Neural cell (in vitro differentiated cells): ENCODE measurements at regions not wholly inside any gene's neighbourhood (a gene's known extent, or its start where the extent isn't known, plus 50 kb on each side); places are given as distances from the start of the nearest gene placed in this dataset.

ENCODE experiments used
- H2AFZ ChIP-seq: fragments of 200-600, 300-800 bp; sonication (generic), shearing (Covaris generic); 2 replicates; pipeline ENCODE4 v1.6.0; 2014; ENCODE audit warnings: low read depth, mild to moderate bottlenecking, antibody characterized with exemption, low read length, moderate library complexity
- H3F3A ChIP-seq: fragments of 200-600 bp; shearing (Covaris generic); 2 replicates; pipeline ENCODE4 v1.6.1; 2016; ENCODE audit warnings: mild to moderate bottlenecking, moderate library complexity, mixed read lengths, antibody characterized with exemption, low read length; ENCODE audit not compliant: insufficient read depth, poor library complexity, severe bottlenecking
- H3K27ac ChIP-seq: fragments of 200-600, 300-800 bp; sonication (generic), shearing (Covaris generic); 2 replicates; pipeline ENCODE4 v1.5.1; 2014; ENCODE audit warnings: mild to moderate bottlenecking, low read length, moderate library complexity
- H3K27me3 ChIP-seq: fragments of 300-800, 200-600 bp; sonication (generic), shearing (Covaris generic); 2 replicates; pipeline ENCODE4 v1.6.0; 2014; ENCODE audit warnings: mild to moderate bottlenecking, low read depth, low read length, moderate library complexity; ENCODE audit not compliant: insufficient read depth
- H3K36me3 ChIP-seq: fragments of 300-800, 200-600 bp; sonication (generic), shearing (Covaris generic); 2 replicates; pipeline ENCODE4 v1.5.1; 2014; ENCODE audit warnings: mild to moderate bottlenecking, antibody characterized with exemption, low read length, moderate library complexity; ENCODE audit not compliant: insufficient read depth
- H3K4me2 ChIP-seq: fragments of 300-800, 200-600 bp; sonication (generic), shearing (Covaris generic); 2 replicates; pipeline ENCODE4 v1.6.0; 2014; ENCODE audit warnings: mild to moderate bottlenecking, low read length
- H3K4me3 ChIP-seq: fragments of 300-800, 200-600 bp; sonication (generic), shearing (Covaris generic); 2 replicates; pipeline ENCODE4 v1.5.1; 2014; ENCODE audit warnings: mild to moderate bottlenecking, low read length, moderate library complexity
- H3K79me2 ChIP-seq: fragments of 200-600 bp; shearing (Covaris generic); replicated peaks from 2 replicates; pipeline ENCODE4 v1.6.0; 2014; ENCODE audit warnings: mild to moderate bottlenecking, low read length, moderate library complexity; ENCODE audit not compliant: insufficient read depth
- H3K9ac ChIP-seq: fragments of 300-800, 200-600 bp; sonication (generic), shearing (Covaris generic); 2 replicates; pipeline ENCODE4 v1.6.1; 2016; ENCODE audit warnings: mild to moderate bottlenecking, low read length, mixed read lengths
- H3K9me2 ChIP-seq: fragments of 200-600 bp; shearing (Covaris generic); 2 replicates; pipeline ENCODE4 v1.6.1; 2016; ENCODE audit warnings: mild to moderate bottlenecking, low read length, mixed read lengths; ENCODE audit not compliant: insufficient read depth
- H3K9me3 ChIP-seq: fragments of 200-600, 300-800 bp; sonication (generic), shearing (Covaris generic); 2 replicates; pipeline ENCODE4 v1.6.1; 2016; ENCODE audit warnings: mild to moderate bottlenecking, mixed run types, low read length, moderate library complexity, mixed read lengths
- H4K20me1 ChIP-seq: fragments of 200-600 bp; shearing (Covaris generic); 2 replicates; pipeline ENCODE4 v1.6.1; 2016; ENCODE audit warnings: mild to moderate bottlenecking, mixed run types; ENCODE audit not compliant: insufficient read depth
- EP300 ChIP-seq: fragments of 450-650 bp; conservative IDR thresholded peaks from 2 replicates; pipeline ENCODE4 v1.6.1; 2014; ENCODE audit warnings: antibody characterized with exemption, mild to moderate bottlenecking, moderate library complexity; ENCODE audit not compliant: poor library complexity, severe bottlenecking
- EZH2 ChIP-seq: fragments of 200-600, 300-800 bp; shearing (Covaris generic), sonication (generic); IDR thresholded peaks from 2 replicates; pipeline ENCODE4 v1.6.1; 2014; ENCODE audit warnings: antibody characterized with exemption, low read length, borderline replicate concordance, mild to moderate bottlenecking; ENCODE audit not compliant: insufficient read depth, poor library complexity, severe bottlenecking
- MXI1 ChIP-seq: fragments of 450-650 bp; conservative IDR thresholded peaks from 2 replicates; pipeline ENCODE4 v1.6.1; 2014; ENCODE audit warnings: antibody characterized with exemption, mild to moderate bottlenecking; ENCODE audit not compliant: poor library complexity, severe bottlenecking
- POLR2AphosphoS5 ChIP-seq: IDR thresholded peaks from 2 replicates; pipeline ENCODE4 v1.6.1; 2012
- RAD21 ChIP-seq: fragments of 450-650 bp; conservative IDR thresholded peaks from 2 replicates; pipeline ENCODE4 v1.6.1; 2014; ENCODE audit warnings: antibody characterized with exemption, mild to moderate bottlenecking, moderate library complexity
- SMC3 ChIP-seq: fragments of 450-650 bp; conservative IDR thresholded peaks from 2 replicates; pipeline ENCODE4 v1.6.1; 2014; ENCODE audit warnings: antibody characterized with exemption, mild to moderate bottlenecking, moderate library complexity; ENCODE audit not compliant: poor library complexity
- TAF1 ChIP-seq: IDR thresholded peaks from 2 replicates; pipeline ENCODE4 v1.6.1; 2012; ENCODE audit warnings: low read depth
- TF ChIP-seq, protein P1 (sequence below): IDR thresholded peaks from 2 replicates; pipeline ENCODE4 v1.6.1; 2012; ENCODE audit warnings: borderline replicate concordance
- TF ChIP-seq, protein P2 (sequence below): fragments of 450-650 bp; IDR thresholded peaks from 2 replicates; pipeline ENCODE4 v1.5.1; 2014; ENCODE audit warnings: antibody characterized with exemption, mild to moderate bottlenecking, moderate library complexity; ENCODE audit not compliant: poor library complexity, severe bottlenecking

DNA sequence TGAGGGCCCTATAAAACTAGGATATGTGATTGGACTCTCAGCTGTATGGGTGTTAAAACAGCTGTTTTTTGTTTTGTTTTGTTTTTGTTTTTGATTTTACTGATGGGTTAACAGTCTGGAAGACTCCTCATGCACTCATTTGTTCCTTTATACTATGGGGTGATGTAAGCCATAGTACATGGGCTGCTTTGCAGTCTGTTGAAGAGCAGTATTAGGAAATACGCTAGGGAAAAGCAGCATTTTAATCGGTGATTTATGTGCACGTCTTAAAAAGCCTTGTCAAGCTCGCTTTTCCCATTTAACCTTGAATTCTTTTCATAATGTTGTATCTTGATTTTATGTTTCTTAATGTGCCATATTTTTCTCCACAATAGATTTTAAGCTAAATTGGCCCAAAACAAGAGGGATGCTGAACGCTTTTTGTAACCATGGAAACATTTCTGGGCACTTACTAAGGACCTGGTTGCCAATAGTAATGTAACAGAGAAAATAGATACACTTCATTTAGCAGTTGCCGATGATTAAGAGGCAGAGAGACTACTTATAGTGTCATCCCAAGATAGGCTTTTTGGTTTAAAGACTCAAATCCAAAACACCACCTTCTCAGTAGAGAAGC is 244.0 kb downstream of the SNAPC1 start:
- Histone ChIP-seq H3K4me3 (peak overlapping the region; percentile 27), H4K20me1 (no peaks in the 10 kb centered on the region), H3K4me2 (peak overlapping the region; percentile 32), H3K9me3 (no peaks in the 10 kb centered on the region), H3K79me2 (no peaks in the 10 kb centered on the region), H3K36me3 (no peaks in the 10 kb centered on the region), H3K9ac (peak overlapping the region; percentile 26), H3K9me2 (no peaks in the 10 kb centered on the region), H3K27ac (peak overlapping the region; percentile 76), H3F3A (no peaks in the 10 kb centered on the region), H3K27me3 (no peaks in the 10 kb centered on the region), H2AFZ (no peak overlapping the region)
- no peak for TF ChIP-seq SMC3
- peak; percentile 40 for TF ChIP-seq EP300
- TF ChIP-seq, protein P1, sequence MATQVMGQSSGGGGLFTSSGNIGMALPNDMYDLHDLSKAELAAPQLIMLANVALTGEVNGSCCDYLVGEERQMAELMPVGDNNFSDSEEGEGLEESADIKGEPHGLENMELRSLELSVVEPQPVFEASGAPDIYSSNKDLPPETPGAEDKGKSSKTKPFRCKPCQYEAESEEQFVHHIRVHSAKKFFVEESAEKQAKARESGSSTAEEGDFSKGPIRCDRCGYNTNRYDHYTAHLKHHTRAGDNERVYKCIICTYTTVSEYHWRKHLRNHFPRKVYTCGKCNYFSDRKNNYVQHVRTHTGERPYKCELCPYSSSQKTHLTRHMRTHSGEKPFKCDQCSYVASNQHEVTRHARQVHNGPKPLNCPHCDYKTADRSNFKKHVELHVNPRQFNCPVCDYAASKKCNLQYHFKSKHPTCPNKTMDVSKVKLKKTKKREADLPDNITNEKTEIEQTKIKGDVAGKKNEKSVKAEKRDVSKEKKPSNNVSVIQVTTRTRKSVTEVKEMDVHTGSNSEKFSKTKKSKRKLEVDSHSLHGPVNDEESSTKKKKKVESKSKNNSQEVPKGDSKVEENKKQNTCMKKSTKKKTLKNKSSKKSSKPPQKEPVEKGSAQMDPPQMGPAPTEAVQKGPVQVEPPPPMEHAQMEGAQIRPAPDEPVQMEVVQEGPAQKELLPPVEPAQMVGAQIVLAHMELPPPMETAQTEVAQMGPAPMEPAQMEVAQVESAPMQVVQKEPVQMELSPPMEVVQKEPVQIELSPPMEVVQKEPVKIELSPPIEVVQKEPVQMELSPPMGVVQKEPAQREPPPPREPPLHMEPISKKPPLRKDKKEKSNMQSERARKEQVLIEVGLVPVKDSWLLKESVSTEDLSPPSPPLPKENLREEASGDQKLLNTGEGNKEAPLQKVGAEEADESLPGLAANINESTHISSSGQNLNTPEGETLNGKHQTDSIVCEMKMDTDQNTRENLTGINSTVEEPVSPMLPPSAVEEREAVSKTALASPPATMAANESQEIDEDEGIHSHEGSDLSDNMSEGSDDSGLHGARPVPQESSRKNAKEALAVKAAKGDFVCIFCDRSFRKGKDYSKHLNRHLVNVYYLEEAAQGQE: peak; percentile 15

DNA sequence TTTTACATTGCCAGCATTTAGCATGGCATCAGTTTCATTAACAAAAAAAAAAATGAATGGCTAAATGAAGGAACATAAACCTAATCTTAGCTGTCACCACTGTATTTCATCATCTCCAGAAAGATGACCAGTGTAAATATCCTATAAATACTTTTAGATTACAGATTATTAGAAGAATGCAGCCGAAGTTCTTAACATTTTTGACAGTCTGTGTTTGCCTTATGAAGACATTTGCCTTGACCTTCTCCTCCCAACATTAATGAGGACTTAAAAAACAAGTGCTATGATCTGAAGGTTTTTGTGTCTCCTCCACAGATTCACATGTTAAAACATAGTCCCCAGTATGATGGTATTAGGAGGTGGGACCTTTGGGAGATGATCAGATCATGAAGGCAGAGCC is 253.0 kb downstream of the SNAPC1 start:
- H2AFZ ChIP-seq: no peak overlapping the region
- no peak overlapping the region for H3K4me2 ChIP-seq
- no peak for TF ChIP-seq TAF1
- TF ChIP-seq EP300: no peak
- no peak for TF ChIP-seq EZH2
- TF ChIP-seq SMC3: no peak
- TF ChIP-seq, protein P2, sequence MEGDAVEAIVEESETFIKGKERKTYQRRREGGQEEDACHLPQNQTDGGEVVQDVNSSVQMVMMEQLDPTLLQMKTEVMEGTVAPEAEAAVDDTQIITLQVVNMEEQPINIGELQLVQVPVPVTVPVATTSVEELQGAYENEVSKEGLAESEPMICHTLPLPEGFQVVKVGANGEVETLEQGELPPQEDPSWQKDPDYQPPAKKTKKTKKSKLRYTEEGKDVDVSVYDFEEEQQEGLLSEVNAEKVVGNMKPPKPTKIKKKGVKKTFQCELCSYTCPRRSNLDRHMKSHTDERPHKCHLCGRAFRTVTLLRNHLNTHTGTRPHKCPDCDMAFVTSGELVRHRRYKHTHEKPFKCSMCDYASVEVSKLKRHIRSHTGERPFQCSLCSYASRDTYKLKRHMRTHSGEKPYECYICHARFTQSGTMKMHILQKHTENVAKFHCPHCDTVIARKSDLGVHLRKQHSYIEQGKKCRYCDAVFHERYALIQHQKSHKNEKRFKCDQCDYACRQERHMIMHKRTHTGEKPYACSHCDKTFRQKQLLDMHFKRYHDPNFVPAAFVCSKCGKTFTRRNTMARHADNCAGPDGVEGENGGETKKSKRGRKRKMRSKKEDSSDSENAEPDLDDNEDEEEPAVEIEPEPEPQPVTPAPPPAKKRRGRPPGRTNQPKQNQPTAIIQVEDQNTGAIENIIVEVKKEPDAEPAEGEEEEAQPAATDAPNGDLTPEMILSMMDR: no peak
- no peak for TF ChIP-seq POLR2AphosphoS5
- TF ChIP-seq MXI1: no peak
- no peak for TF ChIP-seq RAD21
- TF ChIP-seq, protein P1: no peak

More for the DNA sequence above, 253.0 kb downstream of the SNAPC1 start:
- Histone ChIP-seq H3K4me3 (no peak overlapping the region), H3K79me2 (no peaks in the 10 kb centered on the region), H3K27me3 (no peaks in the 10 kb centered on the region), H3K9ac (no peak overlapping the region), H3F3A (no peaks in the 10 kb centered on the region), H4K20me1 (no peaks in the 10 kb centered on the region), H3K27ac (no peak overlapping the region), H3K36me3 (no peaks in the 10 kb centered on the region), H3K9me3 (no peaks in the 10 kb centered on the region), H3K9me2 (no peaks in the 10 kb centered on the region)
